Suppressor macrophage treated with lipopolysaccharide for 4 hours (primary cell): ENCODE measurements at regions not wholly inside any gene's neighbourhood (a gene's known extent, or its start where the extent isn't known, plus 50 kb on each side); places are given as distances from the start of the nearest gene placed in this dataset.

Experiments used
- DNase-seq: peaks from one replicate; pipeline ENCODE4 v3.0.0-alpha.2; 2020

DNA sequence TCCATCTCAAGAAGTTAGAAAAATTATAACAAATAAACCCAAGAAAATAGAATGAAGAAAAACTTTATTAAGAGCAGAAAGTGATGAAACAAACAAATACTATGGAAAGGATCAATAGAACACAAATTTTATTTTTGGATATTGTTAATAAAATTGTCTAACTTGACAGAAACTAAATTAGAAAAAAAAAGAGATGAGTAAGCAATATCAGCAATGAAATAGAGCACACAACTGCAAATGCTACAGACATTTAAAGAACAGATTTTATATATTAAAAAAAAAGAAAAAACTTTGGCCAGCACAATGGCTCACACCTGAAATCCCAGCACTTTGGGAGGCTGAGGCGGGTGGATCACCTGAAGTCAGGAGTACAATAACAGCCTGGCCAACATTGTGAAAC is 628.0 kb downstream of the EPHA7 start:
- DNase-seq = no peak

DNA sequence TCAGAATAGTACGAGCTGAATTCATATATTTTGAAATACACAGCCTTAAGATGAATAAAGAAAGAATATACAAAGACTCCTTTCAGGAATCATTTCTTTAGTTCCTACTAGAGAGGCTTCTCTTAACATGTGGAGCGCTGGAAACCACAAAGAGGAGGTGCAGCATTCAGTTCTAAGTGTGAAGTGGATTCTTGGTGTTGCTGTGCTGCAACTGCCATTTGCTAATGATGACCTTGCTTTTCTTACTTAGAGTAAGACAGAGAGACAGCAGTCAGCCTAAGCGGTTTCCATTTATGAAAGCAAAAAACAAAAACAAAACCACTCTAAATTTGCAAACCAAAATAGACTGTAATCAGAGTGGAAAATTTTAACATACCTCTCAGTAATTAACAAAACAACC is 629.0 kb downstream of the EPHA7 start:
- DNase-seq = no peak

DNA sequence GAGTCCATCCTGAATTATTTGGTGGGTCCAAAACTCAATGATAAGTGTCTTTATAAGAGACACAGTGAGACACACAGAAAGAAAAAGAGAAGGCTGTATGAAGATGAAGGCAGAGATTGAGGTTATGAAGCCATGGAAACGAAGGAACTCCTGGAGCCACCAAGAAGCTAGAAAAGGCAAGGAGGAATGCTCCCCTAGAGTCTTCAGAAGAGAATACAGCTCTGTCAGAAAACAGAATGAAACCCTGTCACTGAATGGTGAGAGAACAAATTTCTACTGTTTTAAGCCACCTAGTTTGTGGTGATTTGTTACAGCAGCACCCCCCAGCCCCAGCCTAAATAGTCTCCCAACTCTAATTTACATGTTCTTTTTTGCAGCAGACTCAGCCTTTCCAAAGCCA is 635.1 kb downstream of the EPHA7 start:
- DNase-seq = no peak

DNA sequence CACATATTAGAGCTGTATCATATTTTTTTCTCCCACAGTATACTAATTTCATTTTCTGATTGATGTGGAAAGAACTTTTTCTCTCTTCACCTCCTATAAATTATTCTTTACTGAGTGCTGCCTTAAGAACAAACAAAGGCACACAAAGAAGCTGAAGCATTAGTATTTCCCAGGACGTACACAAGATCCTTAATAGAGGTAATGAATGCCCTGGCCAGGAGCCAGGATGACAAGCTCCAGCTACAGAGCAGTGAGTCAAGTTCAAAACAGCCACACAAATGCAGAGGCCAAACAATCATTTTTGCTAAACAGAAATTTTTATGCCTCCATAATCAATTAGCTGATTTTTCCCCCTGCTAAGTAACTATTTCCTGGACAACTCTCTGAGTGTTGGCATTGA is 639.6 kb downstream of the EPHA7 start:
- DNase-seq = no peak

DNA sequence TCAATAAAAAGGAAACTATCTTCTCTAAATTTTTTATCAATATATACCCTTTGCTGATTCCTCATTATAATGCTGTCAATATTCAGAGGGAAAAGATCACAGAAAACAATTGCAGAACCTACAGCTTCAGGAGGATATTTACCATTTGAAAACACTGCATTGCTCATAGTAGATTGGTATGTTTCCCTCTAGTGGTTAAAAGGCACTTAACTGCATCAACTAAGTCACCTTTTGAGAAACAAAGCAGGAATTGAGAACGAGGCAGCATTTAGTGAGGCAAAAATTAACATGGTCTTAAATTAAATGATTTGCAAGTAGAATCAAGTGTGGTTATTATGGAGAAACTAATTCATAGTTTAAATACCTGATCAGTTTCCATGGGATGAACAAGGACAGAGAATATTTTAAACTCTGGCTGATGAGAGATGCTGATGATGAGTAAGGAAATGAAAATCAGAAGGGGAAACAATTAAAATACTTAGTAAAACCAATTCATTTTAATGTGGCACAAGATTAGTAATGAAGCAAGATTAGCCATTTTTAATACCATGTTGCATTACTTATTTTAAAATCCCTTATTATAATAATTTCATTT is 642.1 kb downstream of the EPHA7 start:
- DNase-seq = peak; percentile 9

DNA sequence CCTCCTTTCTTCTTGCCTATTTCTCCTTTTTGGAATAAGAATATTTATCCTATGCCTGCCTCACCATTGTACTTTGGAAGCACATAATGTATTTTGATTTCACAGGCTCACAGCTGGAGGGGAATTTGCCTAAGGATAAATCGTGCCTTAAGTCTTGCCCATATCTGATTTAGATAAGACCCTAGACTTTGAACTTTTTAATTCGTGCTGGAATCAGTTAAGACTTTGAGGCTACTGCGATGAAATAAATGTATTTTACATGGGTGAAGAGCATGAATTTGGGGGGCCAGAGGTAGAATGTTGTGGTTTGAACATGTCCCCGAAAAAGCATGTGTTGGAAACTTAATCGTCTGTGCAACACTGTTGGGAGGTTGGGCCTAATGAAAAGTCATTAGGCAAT is 648.8 kb downstream of the EPHA7 start:
- no peak for DNase-seq

DNA sequence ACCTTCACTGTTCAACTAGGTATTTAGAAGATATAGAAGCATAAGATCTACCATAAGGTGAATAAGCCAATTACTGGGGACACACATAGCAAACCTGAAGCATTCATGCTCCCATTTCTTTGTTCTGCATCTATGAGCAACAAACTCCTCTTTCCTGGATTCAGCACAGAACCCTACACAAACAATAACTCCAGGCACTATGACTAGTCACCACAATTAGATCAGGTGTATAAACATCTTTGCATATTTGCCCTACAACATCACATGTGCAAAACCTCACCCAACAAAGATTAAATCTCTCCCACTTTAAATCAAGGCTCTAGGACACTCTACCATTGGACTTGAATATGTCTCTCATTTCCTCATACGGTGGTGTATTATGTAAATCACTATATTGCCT is 652.3 kb downstream of the EPHA7 start:
- no peak for DNase-seq

DNA sequence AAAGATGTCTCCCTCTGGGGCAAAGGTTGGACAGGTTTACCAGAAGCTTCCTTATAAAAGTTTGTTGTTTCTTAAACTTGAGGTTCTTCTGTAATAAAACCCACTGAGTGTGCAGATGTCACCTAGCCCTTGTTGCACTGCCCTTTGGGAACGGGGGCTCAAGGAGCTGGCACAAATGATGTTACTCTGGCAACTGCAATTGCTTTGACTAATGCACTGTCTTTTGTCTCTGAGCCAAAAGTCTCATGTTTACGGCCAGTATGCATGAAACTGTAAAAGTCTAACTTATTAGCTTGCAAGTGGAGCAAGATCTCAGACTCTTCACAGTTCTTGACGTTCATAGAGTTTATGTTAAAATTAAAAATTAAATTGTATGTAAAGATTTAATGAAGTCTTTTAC is 655.7 kb downstream of the EPHA7 start:
- DNase-seq = no peak

DNA sequence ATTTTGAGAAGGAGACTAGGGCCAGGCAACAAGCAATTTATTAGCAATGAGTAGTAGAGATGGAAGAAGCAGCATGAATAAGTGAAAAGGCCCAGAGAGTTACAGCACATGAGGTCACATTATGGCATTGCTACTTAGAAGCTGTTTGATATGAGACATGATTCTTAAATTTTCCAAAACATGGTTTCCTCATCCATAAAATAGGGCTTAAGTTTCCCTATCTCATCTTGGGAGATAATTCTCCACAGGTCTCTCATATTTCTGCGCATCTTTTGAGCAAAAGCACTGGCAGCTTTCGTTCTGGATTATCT is 656.1 kb downstream of the EPHA7 start:
- DNase-seq = no peak

DNA sequence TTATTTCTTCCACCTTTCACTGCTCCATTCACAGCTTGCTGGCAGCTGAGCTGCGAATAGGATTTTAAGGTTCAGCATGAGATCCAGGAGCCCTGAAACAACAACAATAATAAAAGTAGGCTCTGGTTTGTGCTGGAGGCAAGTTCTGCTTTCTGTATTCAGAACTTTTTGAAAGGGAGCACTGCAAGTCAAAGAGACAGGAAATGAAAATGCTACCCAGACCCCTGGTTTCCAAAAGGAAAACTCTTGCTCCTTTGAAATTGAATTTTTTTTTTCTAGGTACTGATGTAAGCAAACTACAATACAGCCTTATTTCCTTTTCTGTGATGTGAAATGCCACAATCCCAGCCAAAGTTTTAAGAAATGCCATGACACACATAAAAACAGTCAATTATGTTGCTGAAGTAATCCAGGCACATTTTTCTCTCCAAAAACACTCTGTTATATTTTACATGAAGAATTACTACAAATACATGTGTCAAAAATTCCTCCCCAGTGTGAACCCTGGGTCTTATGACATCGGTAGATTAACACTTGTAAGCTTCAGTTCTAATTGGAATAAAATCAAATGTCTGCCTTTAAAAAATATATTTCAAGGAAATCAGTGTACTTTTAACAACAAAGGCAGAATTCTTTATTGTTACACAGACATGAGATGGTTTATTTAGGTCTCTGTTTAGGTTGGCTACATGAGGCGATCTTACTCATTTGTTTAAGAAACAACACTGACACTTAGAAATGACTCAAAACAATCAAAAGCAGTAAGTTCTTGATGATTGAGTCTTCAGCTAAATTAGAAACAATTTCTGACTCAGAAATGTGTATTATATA is 656.7 kb downstream of the EPHA7 start:
- DNase-seq = no peak

DNA sequence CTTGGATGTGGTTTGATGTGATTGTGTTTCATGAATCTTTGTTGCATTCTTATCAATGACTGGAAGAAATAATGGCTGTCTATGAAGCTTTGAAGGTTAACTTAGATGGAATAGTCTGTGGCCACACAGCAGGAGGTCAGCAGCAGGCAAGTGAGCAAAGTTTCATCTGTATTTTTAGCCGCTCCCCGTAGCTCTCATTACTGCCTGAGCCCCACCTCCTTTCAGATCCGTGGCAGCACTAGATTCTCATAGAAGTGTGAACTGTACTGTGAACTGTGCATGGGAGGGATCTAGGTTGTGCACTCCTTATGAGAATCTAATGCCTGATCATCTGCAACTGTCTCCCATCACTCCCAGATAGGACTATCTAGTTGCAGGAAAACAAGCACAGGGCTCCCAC is 660.2 kb downstream of the EPHA7 start:
- no peak for DNase-seq

DNA sequence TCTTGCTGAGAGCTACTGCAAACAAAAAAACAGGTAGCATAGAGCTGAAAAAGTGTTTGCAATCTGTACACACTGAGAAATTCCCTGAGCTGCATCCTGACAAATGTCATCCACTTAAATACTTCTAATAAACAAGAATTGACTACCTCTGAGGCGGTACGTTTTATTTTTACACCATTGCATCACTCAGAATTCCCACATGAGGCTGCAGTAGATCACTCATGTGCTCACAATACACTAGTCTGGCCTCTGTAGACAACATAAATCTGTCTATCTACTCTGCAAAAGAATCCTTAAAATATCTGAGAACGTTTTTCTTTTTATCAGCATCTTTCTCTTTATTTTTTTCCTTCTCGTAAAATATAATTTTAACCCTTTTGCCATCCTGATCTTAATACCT is 661.4 kb downstream of the EPHA7 start:
- no peak for DNase-seq

DNA sequence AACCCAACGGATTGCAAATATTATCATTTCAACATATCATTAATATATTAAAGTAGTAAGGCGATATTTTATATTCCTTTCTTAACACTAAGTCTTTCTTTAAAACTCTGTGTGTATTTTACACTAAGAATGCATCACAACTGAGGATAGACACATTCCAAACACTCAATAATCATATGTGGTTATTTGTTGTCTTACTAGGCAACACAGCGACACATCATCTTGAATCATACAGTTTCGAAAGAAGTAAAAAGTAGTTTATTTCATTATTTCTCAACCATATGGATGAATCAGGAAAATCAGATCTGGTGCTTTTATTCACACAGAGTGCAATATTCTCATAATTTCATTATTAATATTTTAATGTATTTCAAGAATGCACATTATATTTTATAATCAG is 662.4 kb downstream of the EPHA7 start:
- peak; percentile 2 for DNase-seq

DNA sequence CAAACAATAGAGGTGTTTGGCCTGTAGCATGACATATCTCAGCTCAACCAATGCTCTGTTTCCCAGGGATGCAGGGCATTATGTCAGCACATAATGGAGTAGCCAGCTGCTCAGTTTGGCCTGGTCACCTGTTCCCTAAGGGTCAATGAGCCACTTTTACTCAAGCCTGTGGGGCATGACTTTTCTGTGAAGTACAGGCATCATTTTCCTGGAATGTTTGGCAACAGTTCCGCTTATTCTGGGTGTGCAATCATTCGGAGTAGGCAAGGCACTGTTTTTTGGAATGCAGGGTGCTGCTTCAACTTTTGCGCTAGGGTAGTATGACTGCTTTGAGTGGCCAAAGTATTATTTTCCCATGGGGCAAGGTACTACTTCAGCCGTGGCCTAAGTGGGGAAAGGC is 665.4 kb downstream of the EPHA7 start:
- no peak for DNase-seq

DNA sequence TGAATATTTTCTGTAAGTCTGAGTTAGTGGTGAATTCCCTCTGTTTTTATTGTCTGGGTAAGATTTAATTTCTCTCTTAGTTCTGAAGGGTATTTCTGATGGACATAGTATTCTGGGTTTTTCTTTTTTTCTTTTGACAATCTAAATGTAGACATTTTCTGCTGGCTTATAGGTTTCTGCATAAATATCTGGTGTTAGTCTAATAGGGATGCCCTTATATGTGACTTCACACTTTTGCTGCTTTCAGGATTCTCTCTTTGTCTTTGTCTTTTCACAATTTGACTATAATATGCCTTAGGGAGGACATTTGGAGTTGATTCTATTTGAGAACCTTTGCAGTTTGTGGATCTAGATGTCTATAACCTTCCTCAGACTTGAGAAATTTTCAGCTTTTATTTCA is 667.2 kb downstream of the EPHA7 start:
- DNase-seq = no peak

DNA sequence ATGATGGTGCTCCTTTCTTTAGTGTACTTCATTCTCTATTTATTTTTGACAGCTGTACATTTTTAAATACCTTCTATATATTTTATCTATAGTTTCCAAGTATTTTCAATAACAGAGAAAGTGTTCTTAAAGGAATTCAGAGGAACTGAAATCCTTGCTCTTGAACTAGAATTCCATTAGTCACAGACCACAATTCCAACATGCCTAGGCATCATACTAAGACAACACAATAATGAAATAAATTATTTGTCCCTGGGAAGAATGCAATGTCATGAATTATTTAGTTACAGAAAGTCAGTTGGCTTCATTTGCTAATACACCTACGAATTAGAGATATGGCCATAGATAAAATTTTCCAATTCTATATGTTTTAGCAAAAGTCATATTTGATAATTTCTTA is 671.2 kb downstream of the EPHA7 start:
- DNase-seq = no peak

DNA sequence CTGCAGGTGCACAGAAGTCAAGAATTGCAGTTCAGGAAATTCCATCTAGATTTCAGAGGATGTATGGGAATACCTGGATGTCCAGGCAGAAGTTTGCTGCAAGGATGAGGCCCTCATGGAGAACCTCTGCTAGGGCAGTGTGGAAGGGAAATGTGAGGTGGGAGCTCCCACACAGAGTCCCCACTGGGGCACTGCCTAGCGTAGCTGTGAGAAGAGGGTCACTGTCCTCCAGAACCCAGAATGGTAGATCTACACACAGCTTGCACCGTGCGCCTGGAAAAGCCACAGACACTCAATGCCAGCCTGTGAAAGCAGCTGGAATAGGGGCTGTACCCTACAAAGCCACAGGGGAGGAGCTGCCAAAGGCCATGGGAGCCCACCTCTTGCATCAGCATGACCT is 681.4 kb downstream of the EPHA7 start:
- DNase-seq = no peak

DNA sequence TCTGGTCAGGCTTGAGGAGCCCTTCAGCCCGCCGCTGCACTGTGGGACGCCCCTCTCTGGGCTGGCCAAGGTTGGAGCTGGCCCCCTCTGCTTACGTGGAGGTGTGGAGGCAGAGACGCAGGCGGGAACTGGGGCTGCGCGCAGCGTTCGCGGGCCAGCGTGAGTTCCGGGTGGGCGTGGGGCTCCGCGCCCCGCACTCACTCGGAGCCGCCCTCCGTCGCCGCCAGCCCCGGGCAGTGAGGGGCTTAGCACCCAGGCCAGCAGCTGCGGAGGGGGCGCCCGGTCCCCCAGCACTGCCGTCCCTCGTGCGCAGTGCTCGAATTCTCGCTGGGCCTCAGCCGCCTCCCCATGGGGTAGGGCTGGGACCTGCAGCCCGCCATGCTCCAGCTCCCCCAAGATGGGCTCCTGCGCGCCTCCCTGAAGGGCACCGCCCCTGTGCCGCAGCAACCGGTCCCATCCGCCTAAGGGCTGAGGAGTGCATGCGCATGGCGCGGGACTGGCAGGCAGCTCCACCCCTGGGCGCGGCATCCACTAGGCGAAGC is 695.9 kb downstream of the EPHA7 start:
- no peak for DNase-seq

DNA sequence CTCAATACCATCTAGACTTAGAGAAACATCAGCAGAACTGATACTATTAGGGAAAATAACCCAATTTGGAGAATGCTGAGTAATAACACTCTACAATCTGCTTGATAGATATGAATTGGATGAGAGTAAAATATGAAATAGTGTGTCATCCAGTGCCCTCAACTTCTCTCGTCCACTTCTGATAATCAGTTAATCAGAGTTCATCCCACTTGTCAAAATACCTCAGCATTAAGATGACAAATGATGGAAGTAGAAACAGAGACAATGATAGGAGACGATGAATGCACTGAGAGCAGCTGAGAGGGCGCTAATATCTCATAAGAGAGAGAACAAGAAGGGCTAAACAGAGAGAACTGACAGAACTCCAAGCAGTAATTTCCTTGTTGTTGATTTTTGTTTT is 699.6 kb downstream of the EPHA7 start:
- DNase-seq = no peak

DNA sequence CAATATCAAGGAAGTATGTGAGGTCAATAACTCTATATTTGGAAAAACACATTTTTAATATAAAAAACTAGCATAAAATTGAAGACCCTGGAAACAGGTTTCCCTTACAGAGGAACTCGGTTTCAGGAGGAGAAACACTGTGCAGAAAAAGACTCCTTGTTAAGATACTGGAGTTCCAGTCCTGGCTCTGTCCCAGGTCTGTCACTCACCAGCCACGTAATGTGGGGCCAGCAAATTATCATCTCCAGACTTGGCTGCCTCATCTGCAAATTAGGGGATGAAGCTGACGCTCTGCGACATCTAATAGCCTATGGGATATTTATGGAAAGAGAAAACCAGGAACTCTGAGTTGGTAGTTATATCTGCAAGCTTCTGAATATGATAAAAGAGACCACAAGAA is 702.7 kb downstream of the EPHA7 start:
- DNase-seq = no peak

DNA sequence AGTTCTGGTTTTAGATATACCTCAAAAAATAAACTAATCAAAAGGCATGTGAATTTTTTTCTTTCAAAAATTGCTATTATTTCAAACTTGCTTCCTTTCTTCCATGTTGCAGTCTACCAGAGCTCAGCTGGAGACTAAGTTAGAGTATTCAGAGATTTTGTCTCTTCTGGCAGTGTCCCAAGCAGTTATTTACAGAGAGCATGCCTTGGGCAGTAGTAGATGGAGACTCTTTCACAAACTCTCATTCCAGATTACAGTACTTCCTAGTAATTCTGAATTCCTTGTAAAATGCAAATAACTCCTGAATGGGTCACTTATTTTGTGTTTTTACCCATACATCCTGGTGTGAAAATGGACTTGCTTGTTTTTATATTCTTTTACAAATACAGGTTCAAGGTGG is 703.4 kb downstream of the EPHA7 start:
- DNase-seq = no peak

DNA sequence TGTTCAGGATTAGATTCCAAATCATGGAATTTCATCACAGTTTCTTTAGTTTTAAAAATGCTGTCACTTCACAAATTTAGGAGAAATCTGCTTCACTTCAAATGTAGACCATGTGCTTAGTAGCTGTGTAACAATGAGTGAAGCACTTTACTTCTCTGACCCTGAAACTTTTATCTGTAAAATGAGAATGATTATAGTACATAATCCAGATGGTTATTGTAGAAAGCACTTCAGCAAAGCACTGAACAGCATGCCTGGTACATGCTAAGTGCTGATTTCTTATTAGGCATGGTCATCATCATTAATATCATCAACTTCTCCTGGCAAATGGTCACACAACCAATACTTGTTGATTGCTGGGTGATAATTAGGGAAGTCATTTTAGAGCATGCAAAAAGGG is 705.0 kb downstream of the EPHA7 start:
- no peak for DNase-seq

DNA sequence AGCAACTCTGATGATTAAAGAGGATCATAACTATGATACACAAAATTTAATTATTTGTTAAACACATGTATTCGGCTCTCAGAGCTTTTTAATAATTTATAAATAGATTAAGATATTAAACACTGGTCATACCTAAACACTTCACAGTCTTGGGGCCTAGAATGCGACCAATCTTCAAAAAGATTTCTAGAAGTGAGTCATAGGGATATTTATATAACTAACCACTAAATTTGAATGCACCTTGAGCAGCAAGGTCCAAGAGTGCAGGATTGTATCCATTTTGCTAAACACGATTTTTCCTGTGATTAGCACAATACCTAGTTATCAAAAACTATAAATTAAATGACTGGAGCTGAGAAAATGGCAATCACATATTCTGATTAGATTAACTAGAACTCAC is 709.3 kb downstream of the EPHA7 start:
- no peak for DNase-seq

DNA sequence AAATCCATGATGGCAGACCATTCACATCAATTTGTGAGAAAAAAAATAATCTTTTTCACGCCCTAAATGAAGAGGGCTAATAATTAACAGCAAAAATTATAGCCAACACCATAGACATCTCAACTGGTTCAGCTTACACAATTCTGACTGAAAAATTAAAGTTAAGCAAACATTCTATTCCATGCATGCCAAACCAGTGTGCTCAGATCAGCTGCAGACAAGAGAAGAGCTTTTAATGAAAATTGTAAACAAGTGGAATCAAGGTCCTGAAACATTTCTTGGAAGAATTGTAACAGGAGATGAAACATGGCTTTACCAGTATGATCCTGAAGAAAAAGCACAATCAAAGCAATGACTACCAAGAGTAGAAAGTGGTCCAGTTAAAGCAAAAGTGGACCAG is 710.4 kb downstream of the EPHA7 start:
- no peak for DNase-seq

DNA sequence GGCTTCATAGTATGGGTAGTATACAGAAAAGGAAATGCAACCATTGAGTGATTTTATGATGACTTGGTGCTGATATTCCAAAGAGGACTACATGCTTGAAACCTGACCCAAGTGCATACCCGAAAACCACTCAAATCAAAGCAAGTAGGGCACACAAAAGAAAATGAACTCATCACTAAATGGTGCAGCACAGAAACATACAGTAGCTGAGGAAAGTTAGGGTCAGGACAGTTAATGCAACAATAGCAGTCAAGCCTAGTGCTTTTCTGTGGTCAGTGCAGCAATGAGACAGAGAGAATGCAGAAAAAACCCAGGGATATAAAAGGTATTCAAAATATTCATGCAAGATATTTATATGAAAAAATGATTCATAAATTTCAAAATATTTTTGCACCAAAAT is 711.1 kb downstream of the EPHA7 start:
- no peak for DNase-seq
